ENCODE measurements at regions not wholly inside any gene's neighbourhood (a gene's known extent, or its start where the extent isn't known, plus 50 kb on each side); places are given as distances from the start of the nearest gene placed in this dataset.

- TF ChIP-seq, protein P1, sequence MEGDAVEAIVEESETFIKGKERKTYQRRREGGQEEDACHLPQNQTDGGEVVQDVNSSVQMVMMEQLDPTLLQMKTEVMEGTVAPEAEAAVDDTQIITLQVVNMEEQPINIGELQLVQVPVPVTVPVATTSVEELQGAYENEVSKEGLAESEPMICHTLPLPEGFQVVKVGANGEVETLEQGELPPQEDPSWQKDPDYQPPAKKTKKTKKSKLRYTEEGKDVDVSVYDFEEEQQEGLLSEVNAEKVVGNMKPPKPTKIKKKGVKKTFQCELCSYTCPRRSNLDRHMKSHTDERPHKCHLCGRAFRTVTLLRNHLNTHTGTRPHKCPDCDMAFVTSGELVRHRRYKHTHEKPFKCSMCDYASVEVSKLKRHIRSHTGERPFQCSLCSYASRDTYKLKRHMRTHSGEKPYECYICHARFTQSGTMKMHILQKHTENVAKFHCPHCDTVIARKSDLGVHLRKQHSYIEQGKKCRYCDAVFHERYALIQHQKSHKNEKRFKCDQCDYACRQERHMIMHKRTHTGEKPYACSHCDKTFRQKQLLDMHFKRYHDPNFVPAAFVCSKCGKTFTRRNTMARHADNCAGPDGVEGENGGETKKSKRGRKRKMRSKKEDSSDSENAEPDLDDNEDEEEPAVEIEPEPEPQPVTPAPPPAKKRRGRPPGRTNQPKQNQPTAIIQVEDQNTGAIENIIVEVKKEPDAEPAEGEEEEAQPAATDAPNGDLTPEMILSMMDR (optimal IDR thresholded peaks at IDR 0.05 in 1 of 3, IDR thresholded peaks at IDR 0.05 in 1 of 3, conservative IDR thresholded peaks at IDR 0.05 in 1 of 3; ENCODE audit: extremely low read depth in 1 of 3, insufficient read depth in 2 of 3, low read length in 3 of 3), result no peak
- no peak for TF ChIP-seq EZH2 (IDR thresholded peaks at IDR 0.05; ENCODE audit: low read length)
These were observed 116.4 kb upstream of the CACNA1E start for GRCh38 chr1:181366910-181367309.
